Thyroid gland (tissue), 4 donors: ENCODE measurements at regions not wholly inside any gene's neighbourhood (a gene's known extent, or its start where the extent isn't known, plus 50 kb on each side); places are given as distances from the start of the nearest gene placed in this dataset.

Experiments used
- POLR2A ChIP-seq, 2 donors: fragments of 450-650 bp; IDR thresholded peaks; one replicate each; pipeline ENCODE4 v1.6.1; 2017; ENCODE audit warnings: antibody characterized with exemption in 2 of 2, mild to moderate bottlenecking in 2 of 2, moderate library complexity in 1 of 2
- TF ChIP-seq, protein P1 (sequence below), 6 experiments: fragments of 200-600 bp in 3 of 6; fragments of 450-650 bp in 3 of 6; sonication (generic) in 3 of 6; IDR thresholded peaks; one replicate each; pipeline ENCODE4 v1.5.1; 2016 to 2019; ENCODE audit warnings: antibody characterized with exemption in 6 of 6, mild to moderate bottlenecking in 2 of 6, inconsistent platforms in 1 of 6, moderate library complexity in 1 of 6

DNA sequence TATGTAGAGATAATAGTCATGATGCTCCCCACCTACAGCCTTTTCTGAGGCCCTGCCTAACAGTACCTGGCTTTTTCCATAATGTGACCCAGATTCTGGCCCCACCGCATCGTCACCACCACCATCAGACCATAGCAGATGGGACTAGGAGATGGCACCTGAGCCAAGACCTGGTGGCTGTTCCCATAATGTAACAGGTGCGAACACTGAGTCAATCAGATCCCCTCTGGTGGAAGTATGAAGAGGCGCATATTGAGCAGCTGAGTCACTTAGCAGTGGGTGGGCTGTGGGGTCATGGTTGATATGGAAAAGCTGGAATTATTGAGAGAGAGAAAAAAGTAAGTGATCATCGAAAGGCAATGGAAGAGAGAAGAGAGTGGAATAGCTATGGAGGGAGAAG lies 578.0 kb upstream of the CADM1 start:
- TF ChIP-seq, protein P1, sequence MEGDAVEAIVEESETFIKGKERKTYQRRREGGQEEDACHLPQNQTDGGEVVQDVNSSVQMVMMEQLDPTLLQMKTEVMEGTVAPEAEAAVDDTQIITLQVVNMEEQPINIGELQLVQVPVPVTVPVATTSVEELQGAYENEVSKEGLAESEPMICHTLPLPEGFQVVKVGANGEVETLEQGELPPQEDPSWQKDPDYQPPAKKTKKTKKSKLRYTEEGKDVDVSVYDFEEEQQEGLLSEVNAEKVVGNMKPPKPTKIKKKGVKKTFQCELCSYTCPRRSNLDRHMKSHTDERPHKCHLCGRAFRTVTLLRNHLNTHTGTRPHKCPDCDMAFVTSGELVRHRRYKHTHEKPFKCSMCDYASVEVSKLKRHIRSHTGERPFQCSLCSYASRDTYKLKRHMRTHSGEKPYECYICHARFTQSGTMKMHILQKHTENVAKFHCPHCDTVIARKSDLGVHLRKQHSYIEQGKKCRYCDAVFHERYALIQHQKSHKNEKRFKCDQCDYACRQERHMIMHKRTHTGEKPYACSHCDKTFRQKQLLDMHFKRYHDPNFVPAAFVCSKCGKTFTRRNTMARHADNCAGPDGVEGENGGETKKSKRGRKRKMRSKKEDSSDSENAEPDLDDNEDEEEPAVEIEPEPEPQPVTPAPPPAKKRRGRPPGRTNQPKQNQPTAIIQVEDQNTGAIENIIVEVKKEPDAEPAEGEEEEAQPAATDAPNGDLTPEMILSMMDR (IDR thresholded peaks at IDR 0.05) = no peak
- TF ChIP-seq POLR2A (IDR thresholded peaks at IDR 0.05) = no peak
